ENCODE measurements at regions not wholly inside any gene's neighbourhood (a gene's known extent, or its start where the extent isn't known, plus 50 kb on each side); places are given as distances from the start of the nearest gene placed in this dataset.
A peak's percentile ranks its signal among the peaks of the same experiment; 100 is the strongest.

- no peak for DNase-seq (ENCODE audit: extremely low spot score)
- no peak for TF ChIP-seq PKNOX1 (IDR thresholded peaks at IDR 0.05)
- no peak for TF ChIP-seq FOXA1 (IDR thresholded peaks at IDR 0.05)
- TF ChIP-seq LEF1 (IDR thresholded peaks at IDR 0.05; ENCODE audit: borderline replicate concordance) = no peak
- no peak for TF ChIP-seq NFRKB (IDR thresholded peaks at IDR 0.05)
- no peak for TF ChIP-seq SP1 (IDR thresholded peaks at IDR 0.05)
- no peak for TF ChIP-seq SUZ12 (IDR thresholded peaks at IDR 0.05)
- no peak for TF ChIP-seq ELF4 (IDR thresholded peaks at IDR 0.05)
- TF ChIP-seq HDGF (IDR thresholded peaks at IDR 0.05; ENCODE audit: borderline replicate concordance) = no peak
- TF ChIP-seq ARNT (IDR thresholded peaks at IDR 0.05) = no peak
- no peak for TF ChIP-seq BHLHE40 (IDR thresholded peaks at IDR 0.05; ENCODE audit: borderline replicate concordance)
- TF ChIP-seq TARDBP (IDR thresholded peaks at IDR 0.05) = no peak
- TF ChIP-seq L3MBTL2 (conservative IDR thresholded peaks at IDR 0.05) = no peak
- no peak for TF ChIP-seq CTBP1 (IDR thresholded peaks at IDR 0.05; ENCODE audit: borderline replicate concordance)
- no peak for TF ChIP-seq ZNF384 (IDR thresholded peaks at IDR 0.05)
- no peak for TF ChIP-seq FOXM1 (IDR thresholded peaks at IDR 0.05; ENCODE audit: borderline replicate concordance)
- TF ChIP-seq FOXK2 (IDR thresholded peaks at IDR 0.05) = no peak
- ChIA-PET POLR2A (no interaction called here), CTCF (no interaction called here)
Measured at GRCh38 chr6:149181304-149181703, 136.2 kb upstream of the TAB2 start.

DNA sequence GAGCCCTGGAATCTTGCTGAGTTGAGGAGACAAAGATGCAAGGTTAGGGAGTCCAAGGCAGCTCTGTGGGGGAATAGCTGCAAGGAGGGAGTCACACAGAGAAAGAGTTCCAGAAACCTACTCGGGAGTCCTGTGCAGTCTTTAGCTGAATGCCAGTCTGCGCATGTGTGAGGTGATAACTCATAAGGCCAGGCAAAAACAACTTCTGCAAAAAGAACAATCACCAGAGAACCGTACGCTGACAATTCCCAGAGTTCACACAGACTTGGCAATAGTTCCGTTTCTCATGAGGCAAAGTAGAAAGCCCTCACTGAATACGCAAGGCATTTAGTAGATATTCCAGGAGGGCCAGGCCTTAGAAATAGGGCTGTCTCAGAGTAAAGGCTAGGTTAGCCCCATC is 135.2 kb upstream of the TAB2 start:
- POLR2A ChIA-PET = no interaction called here
- no peak for DNase-seq (ENCODE audit: extremely low spot score)
- TF ChIP-seq CTBP1 (IDR thresholded peaks at IDR 0.05; ENCODE audit: borderline replicate concordance) (no peak), PKNOX1 (IDR thresholded peaks at IDR 0.05) (no peak), FOXM1 (IDR thresholded peaks at IDR 0.05; ENCODE audit: borderline replicate concordance) (no peak), BHLHE40 (IDR thresholded peaks at IDR 0.05; ENCODE audit: borderline replicate concordance) (no peak), ZNF384 (IDR thresholded peaks at IDR 0.05) (no peak), SUZ12 (IDR thresholded peaks at IDR 0.05) (no peak), LEF1 (IDR thresholded peaks at IDR 0.05; ENCODE audit: borderline replicate concordance) (no peak)
- CTCF ChIA-PET = no interaction called here

GRCh38 chr6:149184523-149184922 is 133.0 kb upstream of the TAB2 start:
- DNase-seq (ENCODE audit: extremely low spot score) = no peak
- POLR2A ChIA-PET = no interaction called here
- CTCF ChIA-PET = no interaction called here
- TF ChIP-seq BHLHE40 (IDR thresholded peaks at IDR 0.05; ENCODE audit: borderline replicate concordance) (no peak), PKNOX1 (IDR thresholded peaks at IDR 0.05) (peak; percentile 73)

DNA sequence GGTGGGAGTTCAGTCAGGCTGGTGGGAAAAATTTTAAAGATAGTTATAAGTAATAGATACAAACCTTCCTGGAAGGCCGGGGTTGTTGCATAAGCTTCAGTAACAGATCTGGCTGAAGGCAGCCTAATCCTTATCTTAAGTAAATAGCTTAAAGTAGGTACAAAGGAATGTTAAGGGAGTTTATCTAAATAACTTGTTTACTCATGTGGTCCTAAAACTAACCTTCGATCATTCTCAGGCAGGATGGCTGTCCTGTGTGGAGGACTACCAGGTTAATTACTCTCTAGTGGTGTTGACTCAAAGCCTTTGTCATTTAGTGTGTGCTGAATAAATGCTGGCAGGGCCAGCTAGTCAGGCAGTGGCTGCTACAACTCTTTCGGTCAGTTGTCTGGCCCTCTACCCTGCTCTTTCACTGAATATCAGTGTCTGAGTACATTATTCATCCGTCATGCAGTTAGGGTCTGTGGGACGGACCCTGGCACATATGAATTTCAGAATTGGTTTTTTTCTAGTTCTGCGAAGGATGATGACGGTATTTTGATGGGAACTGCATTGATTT is 131.6 kb upstream of the TAB2 start:
- DNase-seq (ENCODE audit: extremely low spot score) = no peak
- POLR2A ChIA-PET = no interaction called here
- CTCF ChIA-PET = interaction anchor here (0.6 kb wide), 1 partner anchor 284 kb away, joined by 7 read pairs; no protein-coding TSS in a partner anchor
- TF ChIP-seq NFRKB (IDR thresholded peaks at IDR 0.05) = no peak
- TF ChIP-seq SP1 (IDR thresholded peaks at IDR 0.05) = no peak
- TF ChIP-seq TARDBP (IDR thresholded peaks at IDR 0.05) = no peak
- no peak for TF ChIP-seq ELF4 (IDR thresholded peaks at IDR 0.05)
- TF ChIP-seq L3MBTL2 (conservative IDR thresholded peaks at IDR 0.05) = no peak
- no peak for TF ChIP-seq LEF1 (IDR thresholded peaks at IDR 0.05; ENCODE audit: borderline replicate concordance)
- no peak for TF ChIP-seq ZNF384 (IDR thresholded peaks at IDR 0.05)
- no peak for TF ChIP-seq CTBP1 (IDR thresholded peaks at IDR 0.05; ENCODE audit: borderline replicate concordance)
- TF ChIP-seq FOXM1 (IDR thresholded peaks at IDR 0.05; ENCODE audit: borderline replicate concordance) = no peak
- TF ChIP-seq FOXK2 (IDR thresholded peaks at IDR 0.05) = no peak
- TF ChIP-seq SUZ12 (IDR thresholded peaks at IDR 0.05) = no peak
- no peak for TF ChIP-seq BHLHE40 (IDR thresholded peaks at IDR 0.05; ENCODE audit: borderline replicate concordance)
- TF ChIP-seq ARNT (IDR thresholded peaks at IDR 0.05) = no peak
- TF ChIP-seq FOXA1 (IDR thresholded peaks at IDR 0.05) = no peak
- TF ChIP-seq HDGF (IDR thresholded peaks at IDR 0.05; ENCODE audit: borderline replicate concordance) = no peak
- TF ChIP-seq PKNOX1 (IDR thresholded peaks at IDR 0.05) = no peak

DNA sequence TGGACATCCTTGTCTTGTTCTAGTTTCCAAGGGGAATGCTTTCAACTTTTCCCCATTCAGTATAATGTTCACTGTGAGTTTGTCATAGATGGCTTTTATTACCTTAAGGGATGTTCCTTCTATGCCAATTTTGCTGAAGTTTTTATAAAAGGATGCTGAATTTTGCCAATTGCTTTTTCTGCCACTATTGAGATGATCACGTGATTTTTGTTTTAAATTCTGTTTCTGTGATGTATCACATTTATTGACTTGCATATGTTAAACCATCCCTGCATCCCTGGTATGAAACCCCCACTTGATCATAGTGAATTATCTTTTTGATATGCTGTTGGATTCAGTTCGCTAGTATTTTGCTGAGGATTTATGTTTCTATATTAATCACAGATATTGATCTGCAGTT is 130.6 kb upstream of the TAB2 start:
- TF ChIP-seq SP1 (IDR thresholded peaks at IDR 0.05) (no peak), SUZ12 (IDR thresholded peaks at IDR 0.05) (no peak), FOXK2 (IDR thresholded peaks at IDR 0.05) (no peak), ZNF384 (IDR thresholded peaks at IDR 0.05) (no peak), BHLHE40 (IDR thresholded peaks at IDR 0.05; ENCODE audit: borderline replicate concordance) (no peak), NFRKB (IDR thresholded peaks at IDR 0.05) (no peak), FOXA1 (IDR thresholded peaks at IDR 0.05) (no peak), CTBP1 (IDR thresholded peaks at IDR 0.05; ENCODE audit: borderline replicate concordance) (no peak), L3MBTL2 (conservative IDR thresholded peaks at IDR 0.05) (no peak), LEF1 (IDR thresholded peaks at IDR 0.05; ENCODE audit: borderline replicate concordance) (no peak)
- no peak for DNase-seq (ENCODE audit: extremely low spot score)
- CTCF ChIA-PET = no interaction called here
- POLR2A ChIA-PET = no interaction called here

- TF ChIP-seq SP1 (IDR thresholded peaks at IDR 0.05) (no peak), NFRKB (IDR thresholded peaks at IDR 0.05) (no peak), SUZ12 (IDR thresholded peaks at IDR 0.05) (no peak), CTBP1 (IDR thresholded peaks at IDR 0.05; ENCODE audit: borderline replicate concordance) (no peak), HDGF (IDR thresholded peaks at IDR 0.05; ENCODE audit: borderline replicate concordance) (no peak), FOXA1 (IDR thresholded peaks at IDR 0.05) (no peak)
- DNase-seq (ENCODE audit: extremely low spot score) = no peak
- POLR2A ChIA-PET = no interaction called here
- CTCF ChIA-PET = interaction anchor here (0.5 to 1.3 kb wide), 2 partner anchors 9 to 242 kb away, joined by 3 to 4 read pairs; no protein-coding TSS in a partner anchor
Measured at GRCh38 chr6:149190224-149190831, 127.2 kb upstream of the TAB2 start.
